ENCODE measurements at regions not wholly inside any gene's neighbourhood (a gene's known extent, or its start where the extent isn't known, plus 50 kb on each side); places are given as distances from the start of the nearest gene placed in this dataset.

GRCh38 chr11:28420099-28420498 lies 311.9 kb downstream of the METTL15 start:
- TF ChIP-seq FOS (IDR thresholded peaks at IDR 0.05; ENCODE audit: borderline replicate concordance, insufficient read depth, low read length) (no peak), CTCF (IDR thresholded peaks at IDR 0.05; ENCODE audit: extremely low read depth in 1 of 2, insufficient read depth in 1 of 2, low read depth in 1 of 2, low read length in 2 of 2) (no peak), POLR2A (IDR thresholded peaks at IDR 0.05; ENCODE audit: low read depth, low read length) (no peak), MAX (IDR thresholded peaks at IDR 0.05; ENCODE audit: insufficient read depth, insufficient read length) (no peak), EZH2 (IDR thresholded peaks at IDR 0.05; ENCODE audit: borderline replicate concordance, low read depth, low read length, severe bottlenecking) (no peak), POLR2AphosphoS5 (IDR thresholded peaks at IDR 0.05; ENCODE audit: insufficient read depth, low read depth, low read length) (no peak), MYC (IDR thresholded peaks at IDR 0.05; ENCODE audit: low read depth, low read length) (no peak)
